Spleen (tissue), 11 donors: ENCODE measurements at regions not wholly inside any gene's neighbourhood (a gene's known extent, or its start where the extent isn't known, plus 50 kb on each side); places are given as distances from the start of the nearest gene placed in this dataset.

ENCODE experiments used
- DNase-seq: peaks from one replicate; pipeline ENCODE4 v3.0.0-alpha.2; 2020
- H3K27ac ChIP-seq, 8 donors: fragments of 200-600 bp; sonication (generic) in 7 of 8; 1 replicate in 4 of 8; 2 replicates in 4 of 8; pipeline versions ENCODE4 v1.5.0 to v1.8.0; 2016 to 2021; ENCODE audit warnings: inconsistent platforms in 4 of 8, mild to moderate bottlenecking in 4 of 8, moderate library complexity in 1 of 8
- H3K27me3 ChIP-seq, 7 donors: fragments of 200-600 bp; sonication (generic) in 6 of 7; replicated peaks in 1 of 7; 1 replicate in 4 of 7; 2 replicates in 3 of 7; pipeline versions ENCODE4 v1.5.0 to v1.8.0; 2016 to 2021; ENCODE audit warnings: inconsistent platforms in 3 of 7, mild to moderate bottlenecking in 1 of 7
- H3K36me3 ChIP-seq, 6 donors: fragments of 200-600 bp; sonication (generic) in 5 of 6; 1 replicate in 4 of 6; 2 replicates in 2 of 6; pipeline versions ENCODE4 v1.5.0 to v1.8.0; 2016 to 2021; ENCODE audit warnings: inconsistent platforms in 2 of 6
- H3K4me1 ChIP-seq, 6 donors: fragments of 200-600 bp; sonication (generic) in 5 of 6; 1 replicate in 3 of 6; 2 replicates in 3 of 6; pipeline versions ENCODE4 v1.5.0 to v1.8.0; 2016 to 2021; ENCODE audit warnings: inconsistent platforms in 3 of 6
- H3K4me3 ChIP-seq, 8 donors: fragments of 200-600 bp; sonication (generic) in 7 of 8; 1 replicate in 4 of 8; 2 replicates in 4 of 8; pipeline versions ENCODE4 v1.5.0 to v1.8.0; 2016 to 2021; ENCODE audit warnings: inconsistent platforms in 4 of 8, mild to moderate bottlenecking in 4 of 8, moderate library complexity in 2 of 8
- H3K9me3 ChIP-seq, 8 donors: fragments of 200-600 bp; sonication (generic) in 7 of 8; 1 replicate in 4 of 8; 2 replicates in 4 of 8; pipeline versions ENCODE4 v1.5.0 to v1.8.0; 2016 to 2021; ENCODE audit warnings: inconsistent platforms in 4 of 8
- CTCF ChIP-seq, 11 experiments: fragments of 200-600 bp in 7 of 11; fragments of 450-650 bp in 4 of 11; sonication (generic) in 4 of 11; IDR thresholded peaks in 8 of 11; conservative IDR thresholded peaks in 3 of 11; 1 replicate in 7 of 11; 2 replicates in 4 of 11; pipeline versions ENCODE4 v1.4.0 to v1.8.0; 2016 to 2021; ENCODE audit warnings: antibody characterized with exemption in 11 of 11, inconsistent platforms in 4 of 11, mild to moderate bottlenecking in 1 of 11
- POLR2A ChIP-seq, 3 donors: fragments of 450-650 bp; IDR thresholded peaks; one replicate each; pipeline ENCODE4 v1.5.1; 2017; ENCODE audit warnings: antibody characterized with exemption in 3 of 3, mild to moderate bottlenecking in 1 of 3
- POLR2AphosphoS5 ChIP-seq, 3 donors: sonication (generic); formaldehyde crosslinking; IDR thresholded peaks; one replicate each; pipeline ENCODE4 v1.5.1; 2017; ENCODE audit warnings: antibody characterized with exemption in 3 of 3
- WGBS, 5 donors: extraction: QIAGEN DNeasy Blood & Tissue Kit in 3 of 5; methylation state at CpG; one replicate each; pipeline versions ENCODE4 v1.1.5 to v1.1.7; 2013 to 2018; 5-methylcytosine and 5-hydroxymethylcytosine counted together
- intact Hi-C: fragments of 100-400 bp; cut with DNase I; formaldehyde crosslinking; loops from one replicate; pipeline ENCODE4 v1.15.0; 2023; ENCODE audit warnings: low total_unique reads
- donor health status: healthy with polysubstance abuse.
- donor health status: DM: no; HTN: no; CAD: no; lungs with moderate emphysema.
- donor health status: DM: no; HTN: no; CAD: no.
- donor health status: Bipolar disorder and iron deficiency.
- donor health status: healthy.
- donor health status: DM: no; HTN: no; CAD: no.
- donor health status: DM: yes; HTN: yes; CAD: no.

- no peak overlapping the region for H3K4me3 ChIP-seq
- intact Hi-C loops, result no loop called here
- H3K4me1 ChIP-seq, result no peaks in the 10 kb centered on the region
- TF ChIP-seq POLR2AphosphoS5 (IDR thresholded peaks at IDR 0.05) (no peak), POLR2A (IDR thresholded peaks at IDR 0.05) (no peak), CTCF (IDR thresholded peaks at IDR 0.05 in 8 of 11, conservative IDR thresholded peaks at IDR 0.05 in 3 of 11) (no peak)
- H3K27me3 ChIP-seq, result no peaks in the 10 kb centered on the region
- H3K36me3 ChIP-seq, result no peaks in the 10 kb centered on the region
- 67 to 82% (median 73%) methylated on average over 1 of the region's 1 CpG for WGBS, 5 donors
- DNase-seq, result no peak
- H3K9me3 ChIP-seq, result peaks cover 0 to 9% (median 3%) of the 10 kb centered on the region in 8 donors
- H3K27ac ChIP-seq, result no peak overlapping the region
These were observed 176.2 kb downstream of the DMRTA1 start for GRCh38 chr9:22622815-22623214.

- H3K9me3 ChIP-seq, result peaks cover 0 to 13% (median 5%) of the 10 kb centered on the region in 8 donors
- DNase-seq, result no peak
- H3K4me1 ChIP-seq, result no peaks in the 10 kb centered on the region
- no peak overlapping the region for H3K4me3 ChIP-seq
- no peak overlapping the region for H3K27ac ChIP-seq
- TF ChIP-seq POLR2A (IDR thresholded peaks at IDR 0.05) (no peak), POLR2AphosphoS5 (IDR thresholded peaks at IDR 0.05) (no peak), CTCF (IDR thresholded peaks at IDR 0.05 in 8 of 11, conservative IDR thresholded peaks at IDR 0.05 in 3 of 11) (no peak)
- H3K36me3 ChIP-seq, result no peaks in the 10 kb centered on the region
- intact Hi-C loops, result no loop called here
- H3K27me3 ChIP-seq, result no peaks in the 10 kb centered on the region
- WGBS, 5 donors, result 37 to 46% (median 43%) methylated on average over 3 of the region's 3 CpGs
These were observed 176.6 kb downstream of the DMRTA1 start for GRCh38 chr9:22623236-22623635.

GRCh38 chr9:22625540-22625939 is 178.9 kb downstream of the DMRTA1 start:
- no peak for DNase-seq
- WGBS, 5 donors, result 83 to 91% (median 85%) methylated on average over 4 of the region's 4 CpGs
- H3K4me1 ChIP-seq, result no peaks in the 10 kb centered on the region

GRCh38 chr9:22643541-22643940 is 196.9 kb downstream of the DMRTA1 start:
- DNase-seq, result no peak
- intact Hi-C loops, result no loop called here
- Histone ChIP-seq H3K27me3 (no peaks in the 10 kb centered on the region), H3K9me3 (no peaks in the 10 kb centered on the region), H3K4me3 (no peak overlapping the region), H3K27ac (no peak overlapping the region), H3K36me3 (no peaks in the 10 kb centered on the region), H3K4me1 (no peaks in the 10 kb centered on the region)
- no peak for TF ChIP-seq POLR2A (IDR thresholded peaks at IDR 0.05)
- TF ChIP-seq CTCF (IDR thresholded peaks at IDR 0.05 in 8 of 11, conservative IDR thresholded peaks at IDR 0.05 in 3 of 11), result no peak
- TF ChIP-seq POLR2AphosphoS5 (IDR thresholded peaks at IDR 0.05), result no peak

More at GRCh38 chr9:22625540-22625939, 178.9 kb downstream of the DMRTA1 start:
- no peaks in the 10 kb centered on the region for H3K27me3 ChIP-seq
- intact Hi-C loops, result no loop called here
- H3K27ac ChIP-seq, result no peak overlapping the region
- peaks cover 0 to 18% (median 6%) of the 10 kb centered on the region in 8 donors for H3K9me3 ChIP-seq
- TF ChIP-seq CTCF (IDR thresholded peaks at IDR 0.05 in 8 of 11, conservative IDR thresholded peaks at IDR 0.05 in 3 of 11) (no peak), POLR2AphosphoS5 (IDR thresholded peaks at IDR 0.05) (no peak), POLR2A (IDR thresholded peaks at IDR 0.05) (no peak)
- H3K4me3 ChIP-seq, result no peak overlapping the region
- no peaks in the 10 kb centered on the region for H3K36me3 ChIP-seq
